Upper lobe of left lung (tissue), 4 donors: ENCODE measurements at regions not wholly inside any gene's neighbourhood (a gene's known extent, or its start where the extent isn't known, plus 50 kb on each side); places are given as distances from the start of the nearest gene placed in this dataset.

Experiments used
- EP300 ChIP-seq, 4 donors: sonication (generic); formaldehyde crosslinking; IDR thresholded peaks; one replicate each; pipeline ENCODE4 v1.5.1; 2017; ENCODE audit warnings: antibody characterized with exemption in 4 of 4, control low read depth in 2 of 4
- POLR2A ChIP-seq, 4 donors: fragments of 450-650 bp; IDR thresholded peaks; one replicate each; pipeline ENCODE4 v1.5.1; 2016 to 2017; ENCODE audit warnings: antibody characterized with exemption in 4 of 4, mild to moderate bottlenecking in 2 of 4
- POLR2AphosphoS5 ChIP-seq, 2 donors: sonication (generic); formaldehyde crosslinking; IDR thresholded peaks; one replicate each; pipeline ENCODE4 v1.5.1; 2017; ENCODE audit warnings: antibody characterized with exemption in 2 of 2
- TF ChIP-seq, protein P1 (sequence below), 6 experiments: fragments of 450-650 bp in 4 of 6; fragments of 200-600 bp in 2 of 6; sonication (generic) in 2 of 6; IDR thresholded peaks; one replicate each; pipeline ENCODE4 v1.5.1; 2016 to 2019; ENCODE audit warnings: antibody characterized with exemption in 6 of 6

DNA sequence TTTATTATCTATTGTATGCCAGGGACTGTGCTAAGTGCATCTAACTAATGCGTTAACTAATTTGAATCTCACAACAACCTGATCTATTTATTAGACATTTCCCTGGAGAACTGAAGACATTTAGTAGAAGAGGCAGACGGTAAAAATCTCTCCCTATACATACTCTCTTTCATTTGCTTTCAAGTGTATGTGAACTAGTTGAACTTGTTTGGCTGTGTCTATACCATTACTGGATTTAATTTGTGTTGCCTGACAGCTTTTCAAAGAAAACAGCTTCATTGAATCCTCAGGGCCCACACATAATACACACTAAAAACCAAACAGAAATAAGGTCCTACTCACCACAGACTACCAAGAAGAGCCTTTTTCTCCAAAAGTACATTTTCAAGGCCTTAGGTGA lies 133.6 kb upstream of the NR3C1 start:
- TF ChIP-seq, protein P1, sequence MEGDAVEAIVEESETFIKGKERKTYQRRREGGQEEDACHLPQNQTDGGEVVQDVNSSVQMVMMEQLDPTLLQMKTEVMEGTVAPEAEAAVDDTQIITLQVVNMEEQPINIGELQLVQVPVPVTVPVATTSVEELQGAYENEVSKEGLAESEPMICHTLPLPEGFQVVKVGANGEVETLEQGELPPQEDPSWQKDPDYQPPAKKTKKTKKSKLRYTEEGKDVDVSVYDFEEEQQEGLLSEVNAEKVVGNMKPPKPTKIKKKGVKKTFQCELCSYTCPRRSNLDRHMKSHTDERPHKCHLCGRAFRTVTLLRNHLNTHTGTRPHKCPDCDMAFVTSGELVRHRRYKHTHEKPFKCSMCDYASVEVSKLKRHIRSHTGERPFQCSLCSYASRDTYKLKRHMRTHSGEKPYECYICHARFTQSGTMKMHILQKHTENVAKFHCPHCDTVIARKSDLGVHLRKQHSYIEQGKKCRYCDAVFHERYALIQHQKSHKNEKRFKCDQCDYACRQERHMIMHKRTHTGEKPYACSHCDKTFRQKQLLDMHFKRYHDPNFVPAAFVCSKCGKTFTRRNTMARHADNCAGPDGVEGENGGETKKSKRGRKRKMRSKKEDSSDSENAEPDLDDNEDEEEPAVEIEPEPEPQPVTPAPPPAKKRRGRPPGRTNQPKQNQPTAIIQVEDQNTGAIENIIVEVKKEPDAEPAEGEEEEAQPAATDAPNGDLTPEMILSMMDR (IDR thresholded peaks at IDR 0.05): no peak
- no peak for TF ChIP-seq POLR2A (IDR thresholded peaks at IDR 0.05)
- TF ChIP-seq POLR2AphosphoS5 (IDR thresholded peaks at IDR 0.05): no peak
- no peak for TF ChIP-seq EP300 (IDR thresholded peaks at IDR 0.05)
